ENCODE measurements at regions not wholly inside any gene's neighbourhood (a gene's known extent, or its start where the extent isn't known, plus 50 kb on each side); places are given as distances from the start of the nearest gene placed in this dataset.
"Not testable (repeated sequence)": the region's sequence is repeated elsewhere in the genome, so short reads cannot be mapped to it uniquely, and the experiment has no call there.

DNA sequence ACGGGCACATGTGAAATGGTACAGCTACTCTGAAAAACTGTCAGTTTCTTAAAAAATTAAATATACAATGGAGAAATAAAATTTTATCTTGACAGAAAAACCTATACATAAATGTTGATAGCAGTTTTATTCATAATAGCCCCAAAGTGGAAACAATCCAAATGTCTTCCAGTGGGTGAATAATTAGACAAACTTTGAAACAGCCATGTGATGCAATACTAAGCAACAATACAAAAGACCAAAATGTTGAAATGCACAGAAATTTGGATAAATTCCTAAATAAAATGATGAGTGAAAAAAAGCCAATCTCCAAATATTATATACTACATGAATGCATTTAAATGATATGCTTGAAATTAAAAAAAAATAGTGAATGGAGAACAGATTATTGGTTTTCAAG lies 523.1 kb downstream of the HTR1B start:
- no peak overlapping the region for H3K4me3 ChIP-seq (ENCODE audit: low read depth, low read length)
- peak; percentile 7 for DNase-seq (ENCODE audit: low read depth)
- TF ChIP-seq, protein P1, sequence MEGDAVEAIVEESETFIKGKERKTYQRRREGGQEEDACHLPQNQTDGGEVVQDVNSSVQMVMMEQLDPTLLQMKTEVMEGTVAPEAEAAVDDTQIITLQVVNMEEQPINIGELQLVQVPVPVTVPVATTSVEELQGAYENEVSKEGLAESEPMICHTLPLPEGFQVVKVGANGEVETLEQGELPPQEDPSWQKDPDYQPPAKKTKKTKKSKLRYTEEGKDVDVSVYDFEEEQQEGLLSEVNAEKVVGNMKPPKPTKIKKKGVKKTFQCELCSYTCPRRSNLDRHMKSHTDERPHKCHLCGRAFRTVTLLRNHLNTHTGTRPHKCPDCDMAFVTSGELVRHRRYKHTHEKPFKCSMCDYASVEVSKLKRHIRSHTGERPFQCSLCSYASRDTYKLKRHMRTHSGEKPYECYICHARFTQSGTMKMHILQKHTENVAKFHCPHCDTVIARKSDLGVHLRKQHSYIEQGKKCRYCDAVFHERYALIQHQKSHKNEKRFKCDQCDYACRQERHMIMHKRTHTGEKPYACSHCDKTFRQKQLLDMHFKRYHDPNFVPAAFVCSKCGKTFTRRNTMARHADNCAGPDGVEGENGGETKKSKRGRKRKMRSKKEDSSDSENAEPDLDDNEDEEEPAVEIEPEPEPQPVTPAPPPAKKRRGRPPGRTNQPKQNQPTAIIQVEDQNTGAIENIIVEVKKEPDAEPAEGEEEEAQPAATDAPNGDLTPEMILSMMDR (IDR thresholded peaks at IDR 0.05; ENCODE audit: insufficient read depth, low read depth, low read length), result no peak

DNA sequence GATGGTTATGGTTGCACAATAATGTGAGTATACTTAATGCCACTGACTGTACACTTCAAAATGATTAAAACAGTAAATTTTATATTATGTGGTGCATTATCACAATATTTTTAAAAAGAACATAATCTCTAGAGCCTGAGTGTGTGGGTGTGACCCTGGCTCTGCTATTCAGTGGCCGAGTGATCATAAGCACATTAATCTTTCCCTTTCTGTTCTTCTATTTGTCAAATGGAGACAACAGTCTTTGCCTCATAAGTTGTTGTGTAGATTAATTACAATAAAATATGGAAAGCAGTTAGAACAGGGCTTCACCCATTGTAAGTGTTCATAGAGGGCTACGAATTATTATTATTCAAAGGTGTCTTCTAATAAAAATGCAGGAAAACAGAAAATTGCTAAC lies 548.6 kb downstream of the HTR1B start:
- no peak for DNase-seq (ENCODE audit: low read depth)
- TF ChIP-seq, protein P1 (IDR thresholded peaks at IDR 0.05; ENCODE audit: insufficient read depth, low read depth, low read length), result no peak
- H3K4me3 ChIP-seq (ENCODE audit: low read depth, low read length), result no peak overlapping the region

DNA sequence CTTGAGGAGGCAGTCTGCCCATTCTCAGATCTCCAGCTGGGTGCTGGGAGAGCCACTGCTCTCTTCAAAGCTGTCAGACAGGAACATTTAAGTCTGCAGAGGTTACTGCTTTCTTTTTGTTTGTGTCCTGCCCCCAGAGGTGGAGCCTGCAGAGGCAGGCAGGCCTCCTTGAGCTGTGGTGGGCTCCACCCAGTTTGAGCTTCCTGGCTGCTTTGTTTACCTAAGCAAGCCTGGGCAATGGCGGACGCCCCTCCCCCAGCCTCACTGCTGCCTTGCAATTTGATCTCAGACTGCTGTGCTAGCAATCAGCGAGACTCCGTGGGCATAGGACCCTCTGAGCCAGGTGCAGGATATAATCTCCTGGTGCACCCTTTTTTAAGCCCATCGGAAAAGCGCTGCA lies 557.8 kb downstream of the HTR1B start:
- not testable (repeated sequence) for DNase-seq (ENCODE audit: low read depth); H3K4me3 ChIP-seq (ENCODE audit: low read depth, low read length)

DNA sequence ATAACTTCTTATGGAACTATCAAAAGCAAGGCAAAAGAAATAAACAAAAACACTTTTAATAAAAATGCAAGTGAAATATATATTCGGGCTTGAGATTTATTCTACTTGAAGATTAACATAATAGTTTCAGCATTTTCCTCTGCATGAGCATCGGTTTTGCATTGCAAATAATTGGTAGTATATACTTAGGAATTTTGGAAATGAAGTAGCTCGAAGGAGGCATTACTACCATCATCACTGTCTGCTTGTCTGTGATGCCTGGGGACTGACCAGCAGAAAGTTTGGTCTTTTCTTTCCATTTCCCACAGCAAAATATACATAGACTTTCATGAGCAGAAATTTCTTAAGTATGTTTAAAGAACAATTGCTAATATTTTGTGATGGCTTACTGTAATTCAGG lies 570.7 kb downstream of the HTR1B start:
- TF ChIP-seq, protein P1 (IDR thresholded peaks at IDR 0.05; ENCODE audit: insufficient read depth, low read depth, low read length), result no peak
- no peak for DNase-seq (ENCODE audit: low read depth)
- H3K4me3 ChIP-seq (ENCODE audit: low read depth, low read length), result no peak overlapping the region

DNA sequence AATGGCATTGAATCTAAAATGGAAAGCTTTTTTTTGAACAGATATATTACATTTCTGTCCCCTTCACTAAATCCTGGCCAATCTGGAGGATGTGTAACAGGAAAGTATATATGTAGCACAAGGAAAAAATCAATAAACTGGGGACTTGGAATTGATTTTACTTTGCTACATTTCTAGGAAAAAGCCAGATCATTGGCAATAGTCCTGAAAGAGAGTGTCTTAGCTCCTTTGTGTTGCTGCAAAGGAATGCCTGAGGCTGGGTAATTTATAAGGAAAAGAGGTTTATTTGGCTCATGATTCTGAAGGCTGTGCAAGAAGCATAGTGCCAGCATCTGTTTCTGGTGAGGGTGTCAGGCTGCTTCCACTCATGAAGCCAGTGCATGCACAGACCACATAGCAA lies 574.9 kb downstream of the HTR1B start:
- no peak for DNase-seq (ENCODE audit: low read depth)

DNA sequence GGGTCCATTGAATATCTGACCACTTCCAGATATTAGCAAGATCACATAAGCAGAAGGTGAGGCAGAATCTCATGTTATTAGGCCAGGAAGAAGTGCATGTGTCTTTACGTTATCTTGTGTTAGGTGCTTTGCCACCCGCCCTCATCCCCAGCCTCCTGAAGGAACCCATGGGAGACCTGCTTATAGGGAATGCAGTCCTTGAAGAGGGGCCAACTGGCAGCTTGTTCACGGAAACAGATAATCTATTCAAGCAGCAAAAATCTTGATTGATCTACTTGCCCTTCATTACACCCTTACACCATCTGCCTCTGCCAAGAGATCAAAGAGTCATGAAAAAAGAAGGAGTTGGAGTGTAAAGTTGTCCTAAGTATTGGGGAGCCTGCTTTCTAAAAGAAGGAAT lies 576.4 kb downstream of the HTR1B start:
- TF ChIP-seq, protein P1 (IDR thresholded peaks at IDR 0.05; ENCODE audit: insufficient read depth, low read depth, low read length), result no peak
- no peak overlapping the region for H3K4me3 ChIP-seq (ENCODE audit: low read depth, low read length)
- no peak for DNase-seq (ENCODE audit: low read depth)

More for the DNA sequence above, 574.9 kb downstream of the HTR1B start:
- TF ChIP-seq, protein P1 (IDR thresholded peaks at IDR 0.05; ENCODE audit: insufficient read depth, low read depth, low read length), result no peak
- no peak overlapping the region for H3K4me3 ChIP-seq (ENCODE audit: low read depth, low read length)

DNA sequence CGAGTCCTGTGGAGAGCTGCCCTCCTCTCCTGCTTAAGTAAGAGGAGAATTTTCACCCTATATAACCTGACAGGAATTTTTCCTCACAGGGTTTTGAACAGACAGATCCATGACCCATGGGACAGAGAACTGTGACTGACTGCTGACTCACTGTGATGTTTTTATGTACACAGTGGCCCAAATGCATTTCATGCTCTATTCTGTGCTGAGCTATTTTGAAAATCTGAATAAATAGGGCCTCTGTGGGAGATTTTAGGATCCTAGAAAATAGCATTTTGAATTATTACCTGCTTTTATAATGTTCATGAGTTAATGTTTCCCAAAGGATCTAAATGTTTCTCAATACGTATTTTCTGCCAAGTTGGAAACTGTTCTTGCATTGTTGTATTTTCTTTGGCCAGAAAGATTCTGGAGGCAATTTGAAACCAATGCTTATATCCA lies 577.4 kb downstream of the HTR1B start:
- no peak overlapping the region for H3K4me3 ChIP-seq (ENCODE audit: low read depth, low read length)
- peak; percentile 41 for DNase-seq (ENCODE audit: low read depth)
- TF ChIP-seq, protein P1 (IDR thresholded peaks at IDR 0.05; ENCODE audit: insufficient read depth, low read depth, low read length), result no peak
